ENCODE measurements at regions not wholly inside any gene's neighbourhood (a gene's known extent, or its start where the extent isn't known, plus 50 kb on each side); places are given as distances from the start of the nearest gene placed in this dataset.

GRCh38 chr10:6305401-6306321 is 102.9 kb downstream of the PFKFB3 start:
- no peak for DNase-seq (ENCODE audit: low spot score)

DNA sequence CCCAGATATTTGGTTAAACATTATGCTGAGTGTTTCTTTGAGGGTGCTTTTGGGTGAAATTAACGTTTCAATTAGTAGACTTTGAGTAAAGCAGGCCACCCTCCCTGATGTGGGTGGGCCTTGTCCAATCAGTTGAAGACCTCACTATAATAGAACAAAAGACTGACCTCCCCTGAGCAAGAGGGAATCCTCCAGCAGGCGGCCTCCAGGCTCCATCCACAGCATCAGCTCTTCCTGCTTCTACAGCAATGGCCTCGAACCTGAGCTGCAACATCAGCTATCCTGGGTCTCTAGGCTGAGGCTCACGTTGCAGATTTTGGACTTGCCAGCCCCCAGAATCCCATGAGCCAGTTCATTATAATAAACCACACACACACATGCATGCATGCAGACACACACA is 104.2 kb downstream of the PFKFB3 start:
- no peak for DNase-seq (ENCODE audit: low spot score)

GRCh38 chr10:6309816-6310215 is 107.1 kb downstream of the PFKFB3 start:
- no peak for DNase-seq (ENCODE audit: low spot score)

- no peak for DNase-seq (ENCODE audit: low spot score)
These were observed 108.2 kb downstream of the PFKFB3 start for GRCh38 chr10:6310977-6311376.

DNA sequence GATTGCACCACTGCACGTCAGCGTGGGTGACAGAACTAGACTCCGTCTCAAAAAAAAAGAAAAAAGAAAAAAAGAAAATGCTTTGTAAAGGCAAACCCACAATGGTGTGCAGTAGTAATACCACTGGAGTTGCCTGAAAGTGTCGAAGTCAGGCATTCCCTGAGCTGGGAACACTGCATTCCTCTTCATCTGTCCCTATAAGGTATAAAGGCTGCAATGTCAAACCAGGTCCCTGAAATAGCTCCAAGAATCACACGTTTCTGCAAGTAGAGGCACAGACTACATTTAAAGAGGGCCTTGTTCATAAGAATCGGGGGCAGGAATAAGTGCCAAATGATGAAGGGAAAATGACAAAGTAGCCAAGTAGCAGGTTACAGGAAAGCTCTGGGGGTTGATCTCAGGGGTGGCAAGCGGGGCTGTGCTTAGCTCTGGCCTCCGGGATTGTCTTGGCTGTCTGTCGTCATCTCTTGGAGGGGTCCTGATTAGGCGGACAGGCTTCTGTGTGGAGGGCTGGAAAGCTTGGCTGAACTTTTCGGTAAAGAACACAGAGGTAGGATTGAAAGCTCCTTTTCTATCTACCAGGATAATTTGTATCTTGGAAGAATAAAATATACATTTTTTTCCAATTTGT is 109.1 kb downstream of the PFKFB3 start:
- DNase-seq (ENCODE audit: low spot score): no peak

- DNase-seq (ENCODE audit: low spot score): no peak
These were observed 109.9 kb downstream of the PFKFB3 start for GRCh38 chr10:6312636-6313035.

DNA sequence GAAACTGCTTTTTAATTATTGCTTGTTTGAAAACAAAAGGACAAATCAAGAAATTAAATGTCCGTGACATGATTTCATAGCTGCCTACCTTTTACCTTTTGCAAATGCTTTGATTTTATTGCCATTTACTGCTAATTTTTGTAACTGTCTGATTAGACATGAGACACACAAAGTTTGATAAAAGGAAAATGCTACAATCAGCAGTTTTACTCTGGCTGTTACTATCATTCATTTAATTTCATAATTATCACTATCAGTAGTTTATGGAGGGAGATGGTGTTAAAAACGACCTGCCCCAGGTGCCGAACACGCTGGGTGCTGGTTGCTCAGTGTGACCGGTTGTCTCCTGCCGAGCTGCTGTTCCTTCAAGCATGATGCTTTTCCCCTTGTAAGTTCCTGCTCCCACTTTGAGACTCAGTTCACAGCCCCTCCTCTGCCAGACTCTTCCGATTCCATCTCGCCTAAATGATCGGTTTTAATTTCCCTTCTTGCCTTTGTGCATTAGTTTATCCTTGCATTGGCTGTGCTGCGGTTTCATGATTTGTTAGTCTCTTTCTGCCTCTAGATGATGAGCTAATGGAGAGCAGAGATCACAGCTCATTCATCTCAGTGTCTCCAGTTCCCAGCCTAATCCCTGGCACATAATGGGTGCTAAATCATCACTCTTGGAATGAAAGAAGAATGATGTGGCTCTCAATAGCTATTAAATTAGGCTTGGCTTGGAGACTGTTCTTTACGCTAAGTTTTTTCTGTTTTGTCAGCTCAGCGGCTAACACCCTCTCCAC is 110.6 kb downstream of the PFKFB3 start:
- no peak for DNase-seq (ENCODE audit: low spot score)

GRCh38 chr10:6314620-6315205 is 112.0 kb downstream of the PFKFB3 start:
- no peak for DNase-seq (ENCODE audit: low spot score)

GRCh38 chr10:6319119-6319518 is 116.4 kb downstream of the PFKFB3 start:
- DNase-seq (ENCODE audit: low spot score): no peak

- DNase-seq (ENCODE audit: low spot score): no peak
These were observed 117.7 kb downstream of the PFKFB3 start for GRCh38 chr10:6320320-6321010.

GRCh38 chr10:6321880-6322279 is 119.1 kb downstream of the PFKFB3 start:
- peak; percentile 41 for DNase-seq (ENCODE audit: low spot score)

- DNase-seq (ENCODE audit: low spot score): no peak
These were observed 120.1 kb downstream of the PFKFB3 start for GRCh38 chr10:6322805-6323204.

- no peak for DNase-seq (ENCODE audit: low spot score)
These were observed 125.4 kb downstream of the PFKFB3 start for GRCh38 chr10:6327961-6328698.

- DNase-seq (ENCODE audit: low spot score): no peak
These were observed 126.1 kb downstream of the PFKFB3 start for GRCh38 chr10:6328699-6329423.

DNA sequence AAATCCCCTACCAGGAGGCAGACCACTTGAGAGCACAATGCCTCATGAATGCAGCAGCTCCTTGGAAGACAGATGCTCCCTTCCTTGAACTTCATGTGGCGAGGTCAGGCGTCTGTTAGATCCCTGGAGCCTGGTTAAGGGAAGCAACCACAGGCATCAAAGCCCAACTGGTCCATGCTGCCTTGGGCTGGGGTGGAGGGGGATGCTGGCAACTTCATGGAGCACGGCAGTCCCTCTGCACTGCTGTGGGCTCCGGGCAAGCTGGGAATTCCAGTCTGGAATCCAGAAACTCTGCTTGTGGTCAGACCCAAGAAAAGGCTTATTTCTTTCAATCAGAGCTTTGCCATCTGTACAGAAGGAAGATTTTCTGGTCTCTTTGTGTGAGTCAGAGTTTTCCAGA is 130.4 kb downstream of the PFKFB3 start:
- no peak for DNase-seq (ENCODE audit: low spot score)

- DNase-seq (ENCODE audit: low spot score): no peak
These were observed 131.2 kb downstream of the PFKFB3 start for GRCh38 chr10:6333973-6334372.

- DNase-seq (ENCODE audit: low spot score): no peak
These were observed 133.3 kb downstream of the PFKFB3 start for GRCh38 chr10:6336016-6336415.

GRCh38 chr10:6337382-6337781 is 134.7 kb downstream of the PFKFB3 start:
- no peak for DNase-seq (ENCODE audit: low spot score)

- no peak for DNase-seq (ENCODE audit: low spot score)
These were observed 135.6 kb downstream of the PFKFB3 start for GRCh38 chr10:6338361-6338760.

DNA sequence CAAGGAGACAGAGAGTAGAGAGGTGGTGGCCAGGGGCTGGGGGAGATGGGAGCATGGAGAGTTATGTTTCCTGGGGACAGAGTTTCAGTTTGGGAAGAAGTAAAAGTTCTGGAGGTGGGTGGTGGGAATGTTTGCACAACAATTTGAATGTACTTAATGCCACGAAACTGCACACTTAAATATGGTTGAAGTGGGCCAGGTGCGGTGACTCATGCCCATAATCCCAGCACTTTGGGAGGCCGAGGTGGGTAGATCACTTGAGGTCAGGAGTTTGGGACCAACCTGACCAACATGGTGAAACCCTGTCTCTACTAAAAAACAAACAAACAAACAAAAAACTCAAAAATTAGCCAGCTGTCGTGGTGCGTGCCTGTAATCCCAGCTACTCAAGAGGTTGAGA is 137.2 kb downstream of the PFKFB3 start:
- no peak for DNase-seq (ENCODE audit: low spot score)
